BJ (cell line): ENCODE measurements at regions not wholly inside any gene's neighbourhood (a gene's known extent, or its start where the extent isn't known, plus 50 kb on each side); places are given as distances from the start of the nearest gene placed in this dataset.

Source experiments
- CTCF ChIA-PET: fragments of 350-600 bp; formaldehyde crosslinking; extraction: SDS; loops from one replicate; lab custom pipeline; 2021; ENCODE audit warnings: antibody characterized with exemption, inconsistent platforms; lab: Yijun Ruan, JAX
- POLR2A ChIA-PET: fragments of 300-600 bp; sonication (Branson Sonifier 250); formaldehyde crosslinking; extraction: SDS; loops from one replicate; lab custom pipeline; 2021; ENCODE audit warnings: antibody characterized with exemption; lab: Charles Lee
- DNase-seq: peaks from one replicate; pipeline ENCODE4 v3.0.0-alpha.2; 2011; ENCODE audit warnings: low read depth
- H3K27me3 ChIP-seq: 2 replicates; pipeline ENCODE4 v1.6.0; 2011; ENCODE audit warnings: low read length; ENCODE audit not compliant: control insufficient read depth, insufficient read depth
- H3K36me3 ChIP-seq: 2 replicates; pipeline ENCODE4 v1.5.1; 2011; ENCODE audit warnings: low read length; ENCODE audit not compliant: control insufficient read depth, insufficient read depth
- H3K4me3 ChIP-seq: 2 replicates; pipeline ENCODE4 v1.5.1; 2011; ENCODE audit warnings: low read depth, mild to moderate bottlenecking, control low read depth, low read length
- TF ChIP-seq, protein P1 (sequence below): IDR thresholded peaks from 2 replicates; pipeline ENCODE4 v1.5.1; 2011; ENCODE audit warnings: low read depth, mild to moderate bottlenecking, control low read depth, inconsistent platforms, low read length, moderate library complexity; ENCODE audit not compliant: insufficient read depth

GRCh38 chr6:141451181-141451510 lies 681.6 kb upstream of the GJE1 start:
- Histone ChIP-seq H3K27me3 (no peaks in the 10 kb centered on the region), H3K4me3 (no peak overlapping the region), H3K36me3 (no peaks in the 10 kb centered on the region)
- no peak for DNase-seq
- ChIA-PET CTCF (interaction anchor here (1.7 kb wide), 1 partner anchor 112 kb away, joined by 4 read pairs; no protein-coding TSS in a partner anchor), POLR2A (no interaction called here)
- TF ChIP-seq, protein P1, sequence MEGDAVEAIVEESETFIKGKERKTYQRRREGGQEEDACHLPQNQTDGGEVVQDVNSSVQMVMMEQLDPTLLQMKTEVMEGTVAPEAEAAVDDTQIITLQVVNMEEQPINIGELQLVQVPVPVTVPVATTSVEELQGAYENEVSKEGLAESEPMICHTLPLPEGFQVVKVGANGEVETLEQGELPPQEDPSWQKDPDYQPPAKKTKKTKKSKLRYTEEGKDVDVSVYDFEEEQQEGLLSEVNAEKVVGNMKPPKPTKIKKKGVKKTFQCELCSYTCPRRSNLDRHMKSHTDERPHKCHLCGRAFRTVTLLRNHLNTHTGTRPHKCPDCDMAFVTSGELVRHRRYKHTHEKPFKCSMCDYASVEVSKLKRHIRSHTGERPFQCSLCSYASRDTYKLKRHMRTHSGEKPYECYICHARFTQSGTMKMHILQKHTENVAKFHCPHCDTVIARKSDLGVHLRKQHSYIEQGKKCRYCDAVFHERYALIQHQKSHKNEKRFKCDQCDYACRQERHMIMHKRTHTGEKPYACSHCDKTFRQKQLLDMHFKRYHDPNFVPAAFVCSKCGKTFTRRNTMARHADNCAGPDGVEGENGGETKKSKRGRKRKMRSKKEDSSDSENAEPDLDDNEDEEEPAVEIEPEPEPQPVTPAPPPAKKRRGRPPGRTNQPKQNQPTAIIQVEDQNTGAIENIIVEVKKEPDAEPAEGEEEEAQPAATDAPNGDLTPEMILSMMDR = no peak

DNA sequence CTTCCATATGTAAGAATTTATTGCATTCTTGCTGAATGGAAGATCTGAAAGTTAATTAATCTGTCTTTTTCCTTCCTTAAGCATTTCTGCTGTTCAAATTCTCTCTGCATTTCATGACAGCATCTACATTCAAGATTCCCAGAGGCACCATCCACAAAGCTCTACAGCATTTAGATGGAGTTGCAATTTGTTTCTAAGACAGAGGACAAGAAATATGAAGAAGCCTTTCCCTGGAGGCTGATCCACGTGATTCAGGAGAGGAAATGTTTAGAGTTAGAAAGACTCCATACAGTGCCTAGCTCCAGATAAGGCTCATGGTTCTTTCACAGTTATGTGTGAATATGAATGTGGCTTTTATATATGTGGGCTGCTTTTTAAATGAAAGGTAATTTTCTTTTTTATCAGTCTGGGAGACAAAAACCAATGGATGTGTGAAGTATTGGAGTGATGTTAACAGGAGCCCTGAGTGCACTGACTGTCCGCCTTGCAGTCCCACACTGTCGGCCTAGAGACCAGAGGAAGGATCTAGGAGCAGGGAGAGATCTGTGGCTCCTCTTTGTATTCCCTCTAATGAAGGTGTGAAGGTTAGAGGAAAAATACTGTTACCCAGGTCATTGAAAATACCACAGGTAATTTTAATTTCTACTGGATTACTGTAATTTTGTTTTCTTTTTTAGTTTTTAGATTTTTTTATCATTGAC lies 686.6 kb upstream of the GJE1 start:
- Histone ChIP-seq H3K27me3 (no peaks in the 10 kb centered on the region), H3K4me3 (no peak overlapping the region), H3K36me3 (no peaks in the 10 kb centered on the region)
- DNase-seq = no peak
- POLR2A ChIA-PET = no interaction called here
- TF ChIP-seq, protein P1 = no peak
- CTCF ChIA-PET = interaction anchor here (0.6 kb wide), 1 partner anchor 274 kb away, joined by 3 read pairs; no protein-coding TSS in a partner anchor

DNA sequence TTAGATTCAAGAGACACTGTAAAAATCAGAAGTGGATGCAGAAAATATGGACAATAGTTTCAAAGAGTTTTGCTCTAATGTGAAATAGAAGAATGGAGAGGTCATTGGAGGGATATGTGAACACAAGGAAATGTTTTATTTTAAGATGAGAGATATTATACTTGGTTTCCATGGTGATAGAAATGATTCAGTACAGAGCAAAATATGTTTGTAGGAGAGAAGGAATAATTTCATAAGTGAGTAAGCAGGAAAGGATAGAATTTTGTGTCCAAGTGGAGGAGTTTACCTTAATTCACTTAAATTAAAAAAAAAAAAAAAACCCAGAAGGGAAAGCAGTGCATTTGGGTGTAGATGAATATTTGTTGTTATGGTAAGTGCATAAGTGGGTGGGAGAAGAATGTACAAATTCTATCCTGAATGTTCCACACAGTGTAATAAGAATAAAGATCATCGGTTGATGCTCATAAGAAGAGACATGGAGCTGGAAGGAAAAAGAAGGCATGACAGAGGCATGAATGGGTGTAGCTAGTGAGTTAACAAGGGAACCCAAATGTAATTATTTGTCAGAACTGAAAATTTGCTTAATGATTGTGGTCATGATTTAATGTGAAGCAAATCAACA lies 688.9 kb upstream of the GJE1 start:
- Histone ChIP-seq H3K36me3 (no peaks in the 10 kb centered on the region), H3K4me3 (no peak overlapping the region), H3K27me3 (no peaks in the 10 kb centered on the region)
- ChIA-PET CTCF (no interaction called here), POLR2A (no interaction called here)
- TF ChIP-seq, protein P1 = no peak
- no peak for DNase-seq

DNA sequence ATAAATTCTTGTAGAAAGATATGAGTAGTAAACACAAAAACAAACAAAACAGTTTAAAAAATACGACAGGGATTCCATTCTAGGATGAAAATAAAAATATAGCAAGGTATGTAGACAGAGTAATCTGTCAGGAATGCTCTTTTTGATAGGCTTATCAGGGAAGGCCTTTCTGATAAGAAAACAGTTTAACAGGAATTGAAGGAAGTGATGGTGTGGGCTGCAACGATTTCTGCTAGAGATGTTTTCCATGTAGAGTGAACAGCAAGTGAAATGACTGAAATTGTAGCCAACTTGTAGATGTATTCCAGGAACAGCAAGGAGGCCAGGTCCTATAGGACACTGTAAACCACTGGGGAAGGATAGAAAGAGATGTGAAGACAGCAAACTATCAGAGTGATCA lies 689.7 kb upstream of the GJE1 start:
- H3K27me3 ChIP-seq = no peaks in the 10 kb centered on the region
- H3K36me3 ChIP-seq = no peaks in the 10 kb centered on the region
- ChIA-PET CTCF (no interaction called here), POLR2A (no interaction called here)
- DNase-seq = no peak
- TF ChIP-seq, protein P1 = no peak
- no peak overlapping the region for H3K4me3 ChIP-seq

- no peaks in the 10 kb centered on the region for H3K36me3 ChIP-seq
- ChIA-PET CTCF (interaction anchor here (0.6 kb wide), 2 partner anchors 80 to 235 kb away, joined by 3 to 5 read pairs; no protein-coding TSS in a partner anchor), POLR2A (no interaction called here)
- no peak for DNase-seq
- H3K4me3 ChIP-seq = no peak overlapping the region
- TF ChIP-seq, protein P1 = no peak
- no peaks in the 10 kb centered on the region for H3K27me3 ChIP-seq
Observed at GRCh38 chr6:141439513-141439912, 693.2 kb upstream of the GJE1 start.
